ENCODE measurements at regions not wholly inside any gene's neighbourhood (a gene's known extent, or its start where the extent isn't known, plus 50 kb on each side); places are given as distances from the start of the nearest gene placed in this dataset.

DNA sequence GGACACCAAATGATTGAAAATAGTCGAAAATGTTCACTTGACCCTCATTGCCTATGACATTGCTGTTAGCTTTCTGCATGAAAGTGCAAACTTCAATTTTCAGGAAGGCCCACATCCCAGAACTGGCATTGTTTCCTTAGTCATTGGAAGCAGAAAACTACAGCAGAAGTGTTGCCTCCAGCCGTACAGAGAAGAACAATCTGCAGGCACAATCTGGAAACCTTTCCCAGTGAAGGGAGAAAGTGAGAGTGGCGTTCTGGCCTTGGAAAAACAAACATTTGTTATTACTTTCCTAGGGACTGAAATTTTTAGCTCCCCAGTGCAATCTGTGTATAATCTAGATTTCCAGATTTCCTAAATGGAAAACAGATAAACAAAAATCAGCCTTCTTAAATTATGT is 529.5 kb upstream of the RBFOX1 start:
- Histone ChIP-seq H4K20me1 (ENCODE audit: control insufficient read depth, extremely low read depth, insufficient read depth, low read length) (no peaks in the 10 kb centered on the region), H3K79me2 (ENCODE audit: control insufficient read depth, insufficient read depth, low read length) (no peaks in the 10 kb centered on the region), H3K9ac (ENCODE audit: insufficient read depth, low read length) (no peak overlapping the region), H3K27ac (ENCODE audit: insufficient read depth, low read length) (no peak overlapping the region), H3K9me3 (ENCODE audit: control insufficient read depth, insufficient read depth, low read depth, low read length) (no peaks in the 10 kb centered on the region), H2AFZ (ENCODE audit: low read length) (no peak overlapping the region), H3K27me3 (ENCODE audit: control insufficient read depth, insufficient read depth, low read length) (no peaks in the 10 kb centered on the region), H3K4me1 (ENCODE audit: control insufficient read depth, extremely low read depth, insufficient read depth, low read length) (no peaks in the 10 kb centered on the region), H3K4me3 (replicated peaks in 1 of 4; ENCODE audit: control extremely low read depth in 1 of 4, insufficient read depth in 1 of 4, low read depth in 3 of 4, low read length in 4 of 4) (no peak overlapping the region), H3K4me2 (ENCODE audit: extremely low read depth, insufficient read depth, low read length) (no peak overlapping the region), H3K36me3 (ENCODE audit: control insufficient read depth, insufficient read depth, low read length) (no peaks in the 10 kb centered on the region)
- no peak for TF ChIP-seq EZH2 (IDR thresholded peaks at IDR 0.05; ENCODE audit: low read length, missing control alignments)
- TF ChIP-seq, protein P1, sequence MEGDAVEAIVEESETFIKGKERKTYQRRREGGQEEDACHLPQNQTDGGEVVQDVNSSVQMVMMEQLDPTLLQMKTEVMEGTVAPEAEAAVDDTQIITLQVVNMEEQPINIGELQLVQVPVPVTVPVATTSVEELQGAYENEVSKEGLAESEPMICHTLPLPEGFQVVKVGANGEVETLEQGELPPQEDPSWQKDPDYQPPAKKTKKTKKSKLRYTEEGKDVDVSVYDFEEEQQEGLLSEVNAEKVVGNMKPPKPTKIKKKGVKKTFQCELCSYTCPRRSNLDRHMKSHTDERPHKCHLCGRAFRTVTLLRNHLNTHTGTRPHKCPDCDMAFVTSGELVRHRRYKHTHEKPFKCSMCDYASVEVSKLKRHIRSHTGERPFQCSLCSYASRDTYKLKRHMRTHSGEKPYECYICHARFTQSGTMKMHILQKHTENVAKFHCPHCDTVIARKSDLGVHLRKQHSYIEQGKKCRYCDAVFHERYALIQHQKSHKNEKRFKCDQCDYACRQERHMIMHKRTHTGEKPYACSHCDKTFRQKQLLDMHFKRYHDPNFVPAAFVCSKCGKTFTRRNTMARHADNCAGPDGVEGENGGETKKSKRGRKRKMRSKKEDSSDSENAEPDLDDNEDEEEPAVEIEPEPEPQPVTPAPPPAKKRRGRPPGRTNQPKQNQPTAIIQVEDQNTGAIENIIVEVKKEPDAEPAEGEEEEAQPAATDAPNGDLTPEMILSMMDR (conservative IDR thresholded peaks at IDR 0.05 in 1 of 2, IDR thresholded peaks at IDR 0.05 in 1 of 2; ENCODE audit: low read depth in 1 of 2, low read length in 2 of 2), result no peak
- DNase-seq (ENCODE audit: low read depth in 2 of 2), result no peak

DNA sequence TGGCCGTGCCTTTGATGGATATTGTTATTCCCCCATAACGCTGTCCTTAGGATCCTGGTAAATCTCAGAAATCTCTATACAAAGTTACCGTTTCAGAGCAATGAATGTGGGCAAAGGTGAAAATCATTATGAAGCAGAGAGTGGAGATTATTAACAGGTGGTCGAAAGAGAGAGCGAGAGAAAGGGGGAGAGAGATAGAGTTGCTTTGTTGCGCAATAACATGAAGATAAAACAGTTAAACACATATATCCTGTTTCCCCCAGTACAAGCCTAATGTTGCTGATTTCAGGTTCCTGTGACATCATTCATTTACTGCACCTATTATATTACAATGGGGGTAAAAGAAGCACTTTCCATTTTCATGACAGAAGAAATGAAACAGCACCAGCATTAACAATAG is 535.4 kb upstream of the RBFOX1 start:
- H3K4me1 ChIP-seq (ENCODE audit: control insufficient read depth, extremely low read depth, insufficient read depth, low read length), result no peaks in the 10 kb centered on the region
- no peak overlapping the region for H3K4me2 ChIP-seq (ENCODE audit: extremely low read depth, insufficient read depth, low read length)
- no peaks in the 10 kb centered on the region for H3K9me3 ChIP-seq (ENCODE audit: control insufficient read depth, insufficient read depth, low read depth, low read length)
- no peak overlapping the region for H2AFZ ChIP-seq (ENCODE audit: low read length)
- no peak overlapping the region for H3K9ac ChIP-seq (ENCODE audit: insufficient read depth, low read length)
- H4K20me1 ChIP-seq (ENCODE audit: control insufficient read depth, extremely low read depth, insufficient read depth, low read length), result no peaks in the 10 kb centered on the region
- no peak overlapping the region for H3K4me3 ChIP-seq (replicated peaks in 1 of 4; ENCODE audit: control extremely low read depth in 1 of 4, insufficient read depth in 1 of 4, low read depth in 3 of 4, low read length in 4 of 4)
- no peaks in the 10 kb centered on the region for H3K27me3 ChIP-seq (ENCODE audit: control insufficient read depth, insufficient read depth, low read length)
- no peaks in the 10 kb centered on the region for H3K36me3 ChIP-seq (ENCODE audit: control insufficient read depth, insufficient read depth, low read length)
- DNase-seq (ENCODE audit: low read depth in 2 of 2), result no peak
- H3K27ac ChIP-seq (ENCODE audit: insufficient read depth, low read length), result no peak overlapping the region
- TF ChIP-seq, protein P1 (conservative IDR thresholded peaks at IDR 0.05 in 1 of 2, IDR thresholded peaks at IDR 0.05 in 1 of 2; ENCODE audit: low read depth in 1 of 2, low read length in 2 of 2), result no peak
- no peak for TF ChIP-seq EZH2 (IDR thresholded peaks at IDR 0.05; ENCODE audit: low read length, missing control alignments)
- H3K79me2 ChIP-seq (ENCODE audit: control insufficient read depth, insufficient read depth, low read length), result no peaks in the 10 kb centered on the region

DNA sequence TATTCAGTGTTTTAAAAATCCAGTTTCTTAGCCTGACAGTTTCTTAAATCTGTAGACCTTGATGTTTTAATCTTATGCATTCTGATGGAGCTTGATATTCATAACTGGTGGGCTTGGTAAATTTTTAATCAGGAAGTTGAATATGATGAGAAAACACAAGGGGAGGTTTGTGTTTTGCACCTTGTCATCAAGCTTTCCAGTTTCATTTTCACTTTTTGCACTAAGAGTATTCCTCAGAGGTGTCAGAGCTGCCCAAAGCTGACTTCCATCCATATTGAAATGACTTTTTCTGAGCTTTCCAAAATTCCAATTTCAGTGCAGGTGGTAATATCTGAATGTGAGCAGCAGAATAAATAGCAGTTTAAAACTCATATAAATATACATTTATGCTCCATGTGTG is 555.0 kb upstream of the RBFOX1 start:
- no peak for TF ChIP-seq EZH2 (IDR thresholded peaks at IDR 0.05; ENCODE audit: low read length, missing control alignments)
- TF ChIP-seq, protein P1 (conservative IDR thresholded peaks at IDR 0.05 in 1 of 2, IDR thresholded peaks at IDR 0.05 in 1 of 2; ENCODE audit: low read depth in 1 of 2, low read length in 2 of 2), result no peak
- Histone ChIP-seq H3K4me2 (ENCODE audit: extremely low read depth, insufficient read depth, low read length) (no peak overlapping the region), H3K79me2 (ENCODE audit: control insufficient read depth, insufficient read depth, low read length) (no peaks in the 10 kb centered on the region), H3K4me1 (ENCODE audit: control insufficient read depth, extremely low read depth, insufficient read depth, low read length) (no peaks in the 10 kb centered on the region), H3K27me3 (ENCODE audit: control insufficient read depth, insufficient read depth, low read length) (no peaks in the 10 kb centered on the region), H3K9me3 (ENCODE audit: control insufficient read depth, insufficient read depth, low read depth, low read length) (no peaks in the 10 kb centered on the region), H3K36me3 (ENCODE audit: control insufficient read depth, insufficient read depth, low read length) (no peaks in the 10 kb centered on the region), H4K20me1 (ENCODE audit: control insufficient read depth, extremely low read depth, insufficient read depth, low read length) (no peaks in the 10 kb centered on the region), H3K9ac (ENCODE audit: insufficient read depth, low read length) (no peak overlapping the region), H3K4me3 (replicated peaks in 1 of 4; ENCODE audit: control extremely low read depth in 1 of 4, insufficient read depth in 1 of 4, low read depth in 3 of 4, low read length in 4 of 4) (no peak overlapping the region), H3K27ac (ENCODE audit: insufficient read depth, low read length) (no peak overlapping the region), H2AFZ (ENCODE audit: low read length) (no peak overlapping the region)
- no peak for DNase-seq (ENCODE audit: low read depth in 2 of 2)

Data from fibroblast of lung (primary cell).